HG03159 (cell line): ENCODE measurements at regions not wholly inside any gene's neighbourhood (a gene's known extent, or its start where the extent isn't known, plus 50 kb on each side); places are given as distances from the start of the nearest gene placed in this dataset.

Experiments
- ATAC-seq: cut with Tn5 transposase; IDR thresholded peaks from one replicate; pipeline ENCODE4 v1.9.1; 2021; ENCODE audit warnings: mild to moderate bottlenecking, moderate library complexity; ENCODE audit not compliant: unreplicated experiment

DNA sequence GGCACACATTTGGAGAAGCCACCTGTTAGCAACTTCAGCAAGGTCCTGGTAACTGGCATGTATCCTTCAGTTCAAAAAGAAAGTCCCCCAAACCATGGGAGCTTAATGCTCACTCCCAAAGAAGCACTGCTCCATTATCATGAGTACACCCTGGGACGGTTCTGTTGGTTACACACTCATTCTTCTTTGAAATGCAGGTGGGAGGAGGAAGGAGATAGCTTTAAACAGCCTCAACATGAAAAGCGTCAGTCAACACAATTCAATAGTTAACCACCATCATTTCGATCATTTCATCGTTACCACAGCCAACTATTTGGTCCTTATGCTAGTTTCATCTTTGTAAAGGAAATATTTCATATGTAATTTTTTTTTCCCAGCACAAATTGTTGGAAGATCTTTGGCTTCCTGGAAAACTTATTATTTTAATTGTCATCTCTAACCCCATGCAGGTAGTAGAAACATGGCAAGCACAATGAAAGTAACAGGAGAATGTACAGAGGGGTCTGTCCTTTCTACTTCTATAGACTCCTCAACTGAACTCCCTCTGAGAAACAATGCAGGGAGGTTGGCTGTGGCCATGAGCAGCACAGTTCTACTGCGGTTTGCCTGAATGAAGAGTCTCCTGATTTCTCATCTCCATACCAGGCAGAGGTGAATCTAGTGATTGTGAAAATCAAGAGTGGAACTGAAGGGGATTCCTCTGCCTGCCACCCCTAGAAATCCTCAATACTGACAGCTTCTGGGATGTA, 196.4 kb upstream of the FOXN3 start:
- no peak for ATAC-seq

DNA sequence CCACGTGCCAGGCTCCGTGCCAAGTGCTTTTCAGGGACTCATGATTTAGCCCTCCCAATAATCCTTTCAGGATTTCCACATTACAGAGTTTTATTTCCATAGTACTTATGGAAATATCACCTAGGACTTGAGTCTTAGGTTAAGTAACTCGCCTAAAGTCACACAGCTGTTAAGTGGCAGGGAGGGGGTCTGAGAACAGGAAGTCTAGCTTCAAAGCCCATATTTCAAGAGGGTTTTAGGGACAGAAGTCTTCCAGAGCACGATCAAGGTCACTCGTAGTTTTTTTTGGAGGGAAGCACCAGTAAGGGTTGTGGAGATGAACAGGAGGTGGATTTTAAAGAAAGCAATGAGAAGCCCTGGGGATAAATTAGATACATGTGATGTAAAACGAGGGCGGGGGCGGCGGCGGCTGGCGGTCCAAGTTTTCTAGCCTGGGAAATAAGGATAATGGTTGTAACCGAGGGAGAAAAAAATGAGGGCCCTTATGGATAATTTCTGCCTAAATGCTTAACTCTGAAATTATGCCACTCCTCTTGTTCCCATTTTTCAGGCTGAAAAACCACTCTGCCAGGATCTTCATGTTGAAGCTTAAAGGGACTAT, 192.6 kb upstream of the FOXN3 start:
- ATAC-seq = no peak

DNA sequence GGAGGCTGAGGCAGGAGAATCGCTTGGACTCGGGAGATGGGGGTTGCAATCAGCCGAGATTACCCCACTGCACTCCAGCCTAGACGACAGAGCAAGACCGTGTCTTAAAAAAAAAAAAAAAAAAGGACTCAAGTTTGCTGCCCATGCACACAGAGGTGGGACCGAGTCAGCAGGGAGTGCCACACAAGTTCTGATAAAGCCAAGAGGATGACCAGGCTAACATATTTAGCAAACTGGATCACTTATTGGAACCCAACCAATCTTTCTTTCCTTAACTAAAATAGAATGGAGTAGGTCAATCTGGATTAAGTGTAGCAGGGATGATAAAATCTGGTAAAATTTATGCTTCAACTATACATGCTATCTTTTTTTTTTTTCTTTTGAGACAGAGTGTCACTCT, 190.4 kb upstream of the FOXN3 start:
- ATAC-seq = no peak

DNA sequence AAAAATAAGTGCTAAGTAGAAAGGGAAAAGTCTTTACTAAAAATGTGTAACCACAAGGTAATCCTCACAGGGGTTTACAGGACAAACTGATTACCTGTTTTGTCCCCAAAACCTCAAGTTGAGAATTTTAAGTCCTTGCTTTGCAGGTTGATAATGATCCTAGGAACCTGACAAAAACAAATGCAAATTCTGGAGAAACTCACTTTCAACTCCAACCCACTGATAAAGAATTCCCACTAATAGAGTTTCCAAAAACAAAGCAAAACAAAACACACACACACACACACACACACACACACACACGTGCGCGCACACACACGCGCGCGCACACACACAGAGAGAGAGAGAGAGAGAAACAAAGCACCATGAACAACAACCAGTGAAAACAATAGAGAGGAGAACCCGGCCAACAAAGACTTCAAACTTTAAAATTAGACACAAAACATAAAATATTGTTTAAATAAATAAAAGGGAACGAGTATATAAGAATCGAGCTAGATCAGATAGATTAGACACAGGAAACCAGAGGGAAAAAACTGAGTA, 187.0 kb upstream of the FOXN3 start:
- ATAC-seq = no peak

DNA sequence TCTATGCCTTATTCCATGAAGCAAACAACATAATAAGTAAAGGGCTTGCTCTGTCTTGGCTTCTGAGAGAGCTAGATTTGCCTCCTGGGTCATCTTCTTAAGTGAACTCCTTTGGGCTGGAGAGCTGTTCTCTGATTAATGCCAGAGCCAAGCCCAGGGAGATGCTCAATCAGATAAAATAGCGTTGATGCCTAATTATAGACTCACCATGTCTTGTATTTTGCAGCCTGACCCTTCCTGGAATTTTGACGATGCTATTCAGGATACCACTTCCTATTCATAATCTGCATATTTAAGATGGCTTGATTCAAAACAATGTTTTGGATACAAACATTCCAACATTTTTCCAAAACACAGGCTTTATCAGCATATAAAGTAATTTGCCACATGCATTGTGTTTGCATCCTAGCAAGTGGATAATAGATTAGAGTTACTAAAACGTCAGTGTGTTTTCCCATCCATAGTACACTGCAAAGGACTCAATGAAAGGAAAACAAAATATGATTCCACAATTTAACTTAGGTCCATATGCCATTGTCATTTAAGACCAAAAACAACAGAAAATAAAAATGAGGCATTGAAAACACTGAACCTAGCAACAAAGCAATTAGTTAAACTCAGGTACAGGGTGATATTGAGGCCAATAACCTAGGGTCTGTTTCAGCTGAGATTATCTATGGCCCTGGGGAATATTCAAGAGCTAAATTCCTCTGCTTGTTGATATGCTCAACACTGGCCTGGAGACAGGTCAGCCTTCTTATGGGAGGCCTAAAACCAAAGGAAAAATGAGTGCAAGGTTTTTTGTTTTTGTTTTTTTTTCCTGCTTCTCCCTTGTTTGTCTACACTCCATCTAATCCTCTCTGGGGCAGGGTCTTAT, 184.2 kb upstream of the FOXN3 start:
- no peak for ATAC-seq

DNA sequence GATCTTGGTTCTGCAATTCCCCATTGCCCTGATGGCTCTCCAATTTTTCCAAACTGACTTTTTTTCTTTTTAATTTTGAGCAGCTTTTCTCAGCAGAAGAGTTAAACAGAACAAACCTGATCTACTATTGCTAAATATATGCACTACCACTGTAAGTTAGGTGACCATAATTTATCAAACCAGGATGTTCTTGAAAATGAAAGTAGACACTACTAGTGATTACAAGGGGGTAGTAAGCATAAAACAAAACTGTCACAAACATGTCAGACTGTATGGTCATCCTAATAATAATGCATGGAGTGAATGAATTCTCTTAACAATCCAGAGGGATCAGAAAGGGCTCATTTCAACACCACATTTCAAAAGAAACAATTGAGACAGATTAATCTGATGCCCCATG, 183.0 kb upstream of the FOXN3 start:
- no peak for ATAC-seq

DNA sequence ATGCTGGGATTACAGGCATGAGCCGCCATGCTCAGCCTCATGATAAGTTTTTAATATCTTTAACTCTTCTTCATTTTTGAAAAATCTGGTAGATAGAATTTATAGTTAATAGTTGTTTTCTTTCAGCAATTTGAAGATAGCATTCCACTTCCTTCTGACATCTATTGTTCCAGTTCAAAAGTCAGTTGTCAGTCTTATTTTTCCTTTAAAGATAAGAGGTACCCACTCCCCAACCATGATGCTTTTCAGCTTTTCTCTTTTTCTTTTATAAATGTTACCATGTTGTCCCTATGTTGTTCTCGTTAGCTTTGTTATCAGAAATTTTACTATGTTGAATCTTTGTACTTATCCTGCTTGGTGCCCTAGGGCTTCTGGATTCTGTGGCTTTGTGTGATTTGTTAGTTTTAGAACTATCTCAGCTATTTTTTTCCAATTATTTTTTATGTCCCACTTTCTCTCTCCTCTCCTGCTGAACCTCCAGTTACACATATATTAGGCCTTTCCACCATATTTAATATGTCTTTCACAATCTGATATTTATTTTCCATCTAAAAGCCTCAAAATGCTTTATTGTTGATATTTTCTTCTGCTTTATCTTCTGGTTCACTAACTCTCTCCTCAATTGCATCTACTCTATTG, 181.6 kb upstream of the FOXN3 start:
- no peak for ATAC-seq

DNA sequence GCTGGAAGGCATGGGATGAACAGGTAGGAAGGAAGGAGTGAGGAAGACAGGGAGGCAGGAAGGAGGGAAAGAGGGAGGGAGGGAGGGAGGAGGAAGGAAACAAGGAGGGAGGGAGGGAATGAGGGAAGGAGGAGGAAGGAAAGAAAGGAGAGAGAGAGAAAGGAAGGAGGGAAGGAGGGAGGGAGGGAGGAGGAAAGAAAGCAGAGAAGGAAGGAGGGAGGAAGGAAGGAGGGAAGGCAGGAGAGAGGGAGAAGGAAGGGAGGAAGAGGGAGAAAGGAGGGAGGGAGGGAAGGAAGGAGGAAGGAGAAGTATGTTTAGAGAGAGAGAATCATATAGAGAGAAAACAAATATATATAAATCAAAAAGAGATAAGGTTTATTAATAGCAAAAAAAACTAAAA, 175.9 kb upstream of the FOXN3 start:
- no peak for ATAC-seq

DNA sequence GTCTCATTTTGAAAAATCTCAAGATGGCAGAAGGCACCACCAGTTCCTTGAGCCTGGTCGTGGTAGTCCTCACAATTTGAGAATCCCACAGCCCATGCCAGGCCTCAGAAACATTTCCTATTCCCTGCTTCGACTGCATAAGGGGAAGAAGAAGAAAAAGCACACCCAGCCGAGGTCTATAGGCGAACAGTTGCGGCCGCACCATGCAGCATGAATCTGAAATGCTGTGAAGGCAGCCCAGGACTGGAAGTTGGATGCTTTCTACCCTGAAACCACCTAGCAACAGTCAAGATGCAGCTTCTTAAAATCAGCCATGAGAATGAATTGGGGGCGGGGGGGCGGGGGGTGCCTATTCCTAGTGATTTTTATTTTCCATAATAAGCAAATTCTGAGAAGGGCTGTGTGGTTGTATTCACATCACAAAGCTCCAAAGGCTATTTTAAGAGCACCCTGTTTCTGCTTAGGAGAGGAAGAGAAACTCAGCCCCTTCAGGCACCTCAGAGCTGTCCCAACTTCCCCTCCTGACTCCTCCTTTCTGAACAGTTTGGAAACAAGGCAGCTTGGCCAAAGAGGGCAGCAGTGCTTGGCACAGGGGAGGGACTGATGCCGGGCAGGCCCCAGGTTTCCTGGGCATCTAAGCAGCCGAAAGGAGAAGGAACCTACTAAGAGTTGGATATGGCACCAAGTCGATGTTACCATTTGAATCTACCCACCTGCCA, 172.5 kb upstream of the FOXN3 start:
- no peak for ATAC-seq

DNA sequence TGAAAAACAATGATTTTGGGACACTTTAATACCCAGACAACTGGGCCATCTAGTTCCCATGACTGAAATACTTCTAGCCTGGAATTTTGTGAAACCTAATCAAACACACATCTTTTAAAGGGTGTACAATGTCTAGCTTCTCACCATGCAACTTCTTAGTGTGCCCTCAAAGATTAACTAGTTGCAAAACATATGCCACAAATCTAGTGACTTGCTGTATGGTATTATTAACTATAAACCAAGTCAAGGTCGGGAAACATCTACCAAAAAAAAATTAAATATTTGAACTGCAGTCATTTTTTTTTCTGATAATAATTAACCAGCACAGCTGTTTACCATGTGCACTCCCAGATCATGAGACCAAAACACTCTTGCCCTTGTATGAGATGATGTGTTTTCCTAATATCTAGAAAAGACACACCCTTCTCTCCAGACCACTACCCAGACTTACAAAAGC, 171.8 kb upstream of the FOXN3 start:
- no peak for ATAC-seq

DNA sequence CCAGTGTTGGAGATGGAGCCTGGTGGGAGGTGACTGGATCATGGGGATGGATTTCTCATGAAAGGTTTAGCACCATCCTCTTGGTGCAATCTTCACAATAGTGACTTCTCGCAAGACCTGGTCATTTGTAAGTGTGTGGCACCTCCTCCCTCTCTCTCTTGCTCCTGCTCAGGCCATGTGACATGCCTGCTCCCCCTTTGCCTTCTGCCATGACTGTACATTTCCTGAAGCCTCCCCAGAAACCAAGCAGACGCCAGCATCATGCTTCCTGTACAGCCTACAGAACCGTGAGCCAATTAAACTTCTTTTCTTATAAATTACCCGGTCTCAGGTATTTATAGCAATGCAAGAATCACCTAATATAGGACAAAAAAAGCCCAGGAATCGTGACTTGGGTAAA, 171.0 kb upstream of the FOXN3 start:
- no peak for ATAC-seq

DNA sequence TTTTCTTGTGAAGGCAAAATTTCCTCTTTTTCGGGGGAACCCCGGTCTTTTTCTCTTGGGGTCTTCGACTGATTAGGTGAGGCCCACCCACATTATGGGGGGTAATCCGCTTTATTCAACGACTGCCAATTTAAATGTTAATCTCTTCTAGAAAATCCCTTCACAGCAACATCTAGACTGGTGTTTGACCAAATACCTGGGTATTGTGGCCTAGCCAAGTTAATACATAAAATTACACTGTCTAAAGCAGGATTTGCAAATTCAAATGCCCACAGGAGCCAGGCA, 170.0 kb upstream of the FOXN3 start:
- no peak for ATAC-seq

DNA sequence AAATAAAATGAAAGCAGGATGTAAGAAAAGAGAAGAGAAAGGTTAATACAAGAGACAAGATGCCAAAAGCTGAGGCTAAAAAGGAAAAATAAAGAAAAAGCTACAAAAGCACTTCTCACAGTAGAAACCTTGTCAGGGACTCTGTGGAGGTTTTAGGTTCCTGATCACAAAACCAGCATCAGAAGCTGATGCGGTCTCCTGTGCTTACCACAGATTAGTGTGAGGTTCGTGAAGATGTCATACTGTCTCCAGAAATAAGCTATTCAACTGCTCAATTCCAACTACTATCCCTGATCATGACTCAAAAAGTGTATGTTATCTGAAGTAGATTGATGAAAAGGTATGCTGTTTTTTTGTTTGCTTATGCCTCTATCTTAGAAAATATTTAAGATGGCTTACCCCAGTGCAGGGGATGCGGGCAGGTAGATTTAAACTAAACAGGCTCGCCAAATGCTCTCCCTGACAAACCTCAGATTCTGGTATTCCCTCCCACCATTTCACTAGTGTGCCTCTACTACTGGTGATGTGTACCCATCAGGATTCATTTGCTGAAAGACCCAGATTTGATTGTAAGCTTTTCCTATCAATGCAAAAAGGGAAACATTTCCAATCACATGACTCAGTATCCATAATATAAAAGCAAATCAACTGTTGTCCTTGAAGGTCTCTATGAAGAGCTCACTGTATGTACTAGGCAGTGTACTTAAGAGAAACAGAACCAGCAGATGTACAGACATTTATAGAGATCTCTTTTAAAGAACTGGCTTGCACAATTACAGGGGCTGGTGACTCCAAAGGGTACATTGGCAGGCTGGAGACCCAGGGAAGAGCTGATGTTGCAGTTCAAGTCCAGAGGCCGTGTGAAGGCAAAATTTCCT, 169.5 kb upstream of the FOXN3 start:
- no peak for ATAC-seq

DNA sequence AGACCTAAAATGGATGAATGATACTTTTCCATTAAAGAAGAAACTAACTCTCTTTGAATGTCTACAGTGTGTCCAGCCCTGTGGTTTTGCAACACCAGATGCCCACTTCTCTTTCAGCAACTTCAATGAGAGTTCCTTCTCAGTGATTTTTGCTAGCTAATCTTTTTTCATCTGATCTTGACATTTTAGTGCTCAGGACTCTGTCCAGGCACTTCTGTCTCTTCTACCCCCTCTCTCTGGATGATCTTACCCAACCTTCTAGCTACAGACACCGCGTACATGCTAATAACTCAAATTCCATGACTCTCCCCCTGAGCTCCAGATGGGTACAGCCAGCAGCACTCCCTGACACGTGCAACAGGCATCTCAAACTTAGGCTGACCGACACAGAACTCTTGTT, 161.1 kb upstream of the FOXN3 start:
- no peak for ATAC-seq

DNA sequence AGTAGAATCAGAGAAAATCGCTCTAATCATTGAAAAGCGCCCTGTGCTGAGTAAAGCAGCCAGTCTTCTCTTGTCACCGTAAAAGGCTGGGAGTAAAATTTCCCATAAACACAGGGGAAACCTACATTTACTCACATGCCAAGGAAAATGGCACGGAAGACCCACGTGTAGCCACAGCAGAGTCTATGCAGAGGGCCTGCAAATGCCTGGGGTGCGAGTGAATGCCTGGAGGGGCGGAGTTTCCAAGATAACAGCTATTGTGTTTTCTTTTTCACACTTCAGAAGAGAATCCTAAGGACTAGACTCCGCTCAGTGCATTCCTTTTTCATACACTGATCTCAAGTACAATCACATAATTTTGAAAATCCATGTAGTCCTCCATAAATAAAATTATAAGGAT, 159.9 kb upstream of the FOXN3 start:
- ATAC-seq = no peak

DNA sequence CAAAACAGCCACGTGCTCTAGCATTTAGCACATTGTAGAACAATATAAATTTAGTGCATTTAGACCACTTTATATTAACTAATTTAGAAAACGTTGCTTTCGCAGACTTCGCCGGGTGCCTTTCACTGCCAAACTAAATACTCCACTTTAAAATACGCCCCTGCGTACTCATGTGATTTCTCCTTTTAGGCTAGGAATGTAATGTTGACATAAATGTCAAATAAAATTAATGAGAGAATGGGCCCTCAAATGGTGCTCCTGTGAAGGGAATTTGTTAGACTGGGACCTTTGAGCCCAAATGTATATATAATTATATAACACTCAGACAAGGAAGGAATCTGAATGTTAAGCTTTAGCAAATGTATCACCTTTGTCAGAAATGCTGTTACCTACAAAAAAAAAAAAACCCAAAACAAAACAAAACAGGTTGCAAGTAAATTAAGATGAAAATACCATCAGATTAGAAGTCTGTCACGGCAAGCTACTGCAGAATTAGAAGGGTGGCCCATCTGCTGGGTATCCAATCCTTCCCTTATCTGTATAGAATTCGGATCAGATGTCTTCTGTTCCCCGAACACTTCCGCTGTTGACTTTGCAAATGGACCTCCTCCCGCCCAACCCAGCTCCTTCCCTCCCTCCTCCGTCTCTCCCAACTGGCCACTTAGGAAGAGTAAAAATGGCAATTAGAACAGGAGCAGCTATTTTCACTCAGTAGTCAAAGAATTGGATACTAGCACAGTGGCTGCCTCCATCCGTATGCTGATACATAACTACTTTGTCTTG, 159.3 kb upstream of the FOXN3 start:
- ATAC-seq = no peak

DNA sequence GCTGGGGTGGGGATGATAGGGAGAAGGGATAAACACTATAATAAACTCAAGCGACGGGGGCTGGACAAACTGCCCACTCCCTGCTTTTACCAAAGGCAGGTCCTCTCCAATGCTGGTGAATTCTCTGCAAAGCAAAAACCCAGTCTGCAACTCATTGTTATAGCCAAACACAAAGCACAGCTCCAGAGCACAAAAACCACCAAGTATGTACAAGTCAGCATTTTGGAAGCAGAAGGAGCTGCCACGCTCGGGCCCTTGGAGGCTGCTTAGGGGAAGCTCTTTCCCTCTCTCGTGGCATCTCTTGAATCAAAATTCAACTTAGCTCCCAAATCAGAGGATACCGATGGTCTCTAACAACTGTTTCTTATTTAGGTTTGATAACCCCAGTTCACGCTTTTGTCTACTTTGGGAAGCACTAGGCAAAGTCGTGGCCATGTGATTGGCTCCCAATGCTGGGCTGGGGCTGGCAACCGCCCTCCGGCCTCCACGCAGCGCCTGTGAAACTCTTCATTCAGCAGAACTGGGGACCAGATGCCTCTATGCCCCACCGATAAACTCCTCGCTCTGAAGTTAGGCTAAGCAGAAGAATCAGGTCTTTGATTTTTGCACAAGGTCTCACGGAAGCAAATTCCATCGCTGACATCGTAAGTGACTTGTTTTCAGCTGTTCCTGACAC, 158.5 kb upstream of the FOXN3 start:
- ATAC-seq = no peak

DNA sequence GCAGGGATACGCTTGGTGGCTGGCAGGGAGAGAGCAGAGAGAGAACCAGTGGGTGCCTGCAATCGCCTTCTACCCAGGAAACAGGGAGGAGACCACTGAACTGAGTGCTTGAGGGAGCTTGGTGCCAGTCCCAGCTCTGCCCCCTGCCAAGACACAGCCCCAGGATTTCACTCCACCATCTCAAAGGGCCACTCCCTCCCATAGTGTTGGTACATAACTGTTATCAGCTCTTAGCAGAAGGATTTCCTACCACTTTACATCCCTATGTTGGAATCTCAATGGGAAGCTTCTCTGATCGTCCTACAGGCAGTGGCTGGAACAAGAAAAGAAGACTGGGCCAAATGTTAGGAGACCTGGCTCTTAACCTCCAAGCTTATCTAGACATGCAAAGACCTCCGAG, 157.4 kb upstream of the FOXN3 start:
- ATAC-seq = no peak

DNA sequence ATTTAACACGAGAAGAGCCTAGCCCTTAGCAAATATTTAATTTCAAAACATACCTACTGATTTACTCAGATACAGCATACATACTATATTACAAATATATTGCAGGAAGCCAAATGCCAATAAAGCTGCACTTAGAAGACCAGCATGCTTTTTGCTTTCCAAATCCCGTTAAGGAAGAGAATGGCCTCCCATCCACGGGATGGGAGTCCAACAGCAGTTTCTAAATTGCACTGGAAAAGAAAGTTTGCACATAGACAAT, 156.3 kb upstream of the FOXN3 start:
- no peak for ATAC-seq
